GM12872 (cell line): ENCODE measurements at regions not wholly inside any gene's neighbourhood (a gene's known extent, or its start where the extent isn't known, plus 50 kb on each side); places are given as distances from the start of the nearest gene placed in this dataset.

ENCODE experiments used
- TF ChIP-seq, protein P1 (sequence below): IDR thresholded peaks from 3 replicates; pipeline ENCODE4 v1.5.1; 2011; ENCODE audit warnings: low read depth, mild to moderate bottlenecking, low read length, moderate library complexity; ENCODE audit not compliant: insufficient read depth

DNA sequence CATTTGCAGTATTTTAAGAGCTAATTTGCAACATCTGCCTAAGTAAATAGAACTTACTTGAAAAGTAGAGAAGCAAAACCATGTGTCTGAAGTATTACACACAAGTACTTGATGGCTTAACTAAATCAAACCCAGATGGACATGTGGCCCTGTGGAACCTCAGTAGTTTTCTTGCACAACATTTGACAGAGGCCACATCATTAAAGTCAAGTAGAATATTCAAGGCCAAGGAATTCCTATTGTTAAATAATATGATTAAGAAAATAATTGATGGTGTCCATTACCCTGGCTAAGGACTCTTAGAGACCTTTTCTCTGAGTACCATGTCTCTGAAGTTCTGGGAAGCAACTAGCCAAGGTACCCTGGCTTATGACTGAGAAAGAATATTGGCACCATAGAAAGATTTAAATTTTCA lies 135.4 kb upstream of the OTUD4 start:
- TF ChIP-seq, protein P1, sequence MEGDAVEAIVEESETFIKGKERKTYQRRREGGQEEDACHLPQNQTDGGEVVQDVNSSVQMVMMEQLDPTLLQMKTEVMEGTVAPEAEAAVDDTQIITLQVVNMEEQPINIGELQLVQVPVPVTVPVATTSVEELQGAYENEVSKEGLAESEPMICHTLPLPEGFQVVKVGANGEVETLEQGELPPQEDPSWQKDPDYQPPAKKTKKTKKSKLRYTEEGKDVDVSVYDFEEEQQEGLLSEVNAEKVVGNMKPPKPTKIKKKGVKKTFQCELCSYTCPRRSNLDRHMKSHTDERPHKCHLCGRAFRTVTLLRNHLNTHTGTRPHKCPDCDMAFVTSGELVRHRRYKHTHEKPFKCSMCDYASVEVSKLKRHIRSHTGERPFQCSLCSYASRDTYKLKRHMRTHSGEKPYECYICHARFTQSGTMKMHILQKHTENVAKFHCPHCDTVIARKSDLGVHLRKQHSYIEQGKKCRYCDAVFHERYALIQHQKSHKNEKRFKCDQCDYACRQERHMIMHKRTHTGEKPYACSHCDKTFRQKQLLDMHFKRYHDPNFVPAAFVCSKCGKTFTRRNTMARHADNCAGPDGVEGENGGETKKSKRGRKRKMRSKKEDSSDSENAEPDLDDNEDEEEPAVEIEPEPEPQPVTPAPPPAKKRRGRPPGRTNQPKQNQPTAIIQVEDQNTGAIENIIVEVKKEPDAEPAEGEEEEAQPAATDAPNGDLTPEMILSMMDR: no peak

DNA sequence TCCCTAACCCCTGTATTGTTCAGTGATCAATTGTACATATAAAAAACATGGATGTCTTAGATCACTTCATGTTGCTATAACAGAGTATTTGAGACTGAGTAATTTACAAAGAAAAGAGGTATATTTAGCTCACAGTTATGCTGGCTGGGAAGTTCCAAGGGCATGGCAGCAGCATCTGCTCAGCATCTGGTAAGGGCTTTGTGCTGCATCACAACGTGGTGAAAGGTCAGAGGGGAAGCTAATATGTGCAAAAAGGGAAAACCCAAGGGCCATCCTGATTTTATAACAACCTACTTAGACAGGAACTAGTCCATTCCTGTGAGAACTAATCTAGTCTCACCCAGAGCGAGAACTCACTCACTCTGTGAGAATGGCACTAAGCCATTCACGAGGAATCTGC lies 128.2 kb upstream of the OTUD4 start:
- TF ChIP-seq, protein P1: no peak

DNA sequence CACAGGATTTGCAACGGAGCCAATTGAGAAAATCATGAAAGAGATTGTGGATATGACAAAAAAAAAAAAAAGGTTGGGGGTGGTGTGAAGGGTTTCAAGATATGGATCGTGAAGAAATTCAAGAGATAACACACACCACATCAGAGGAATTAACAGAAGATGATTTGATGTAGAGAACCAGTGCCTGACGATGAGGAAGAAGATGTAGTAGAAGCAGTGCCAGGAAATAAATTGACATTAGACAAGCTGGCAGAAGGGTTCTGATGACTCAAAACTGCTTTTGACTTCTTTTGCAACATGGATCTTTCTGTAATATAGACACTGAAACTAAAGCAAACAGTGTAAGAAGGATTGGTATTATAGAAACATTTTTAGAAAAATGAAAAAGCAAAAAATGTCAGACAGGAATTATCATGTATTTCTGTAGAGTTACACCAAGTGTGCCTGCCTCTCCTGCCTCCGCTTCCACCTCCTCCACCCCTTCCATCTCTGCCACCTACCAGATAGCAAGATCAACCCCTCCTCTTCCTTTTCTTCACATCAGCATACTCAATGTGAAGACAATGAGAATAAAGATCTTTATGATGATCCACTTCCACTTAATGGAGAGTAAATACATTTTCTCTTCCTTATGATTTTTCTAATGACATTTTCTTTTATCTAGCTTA lies 127.5 kb upstream of the OTUD4 start:
- TF ChIP-seq, protein P1: no peak

- TF ChIP-seq, protein P1: no peak
Measured at GRCh38 chr4:145307120-145307519, 126.7 kb upstream of the OTUD4 start.

GRCh38 chr4:145302725-145303124 lies 122.3 kb upstream of the OTUD4 start:
- TF ChIP-seq, protein P1: no peak

- TF ChIP-seq, protein P1: no peak
Measured at GRCh38 chr4:145301386-145302080, 121.1 kb upstream of the OTUD4 start.

GRCh38 chr4:145299380-145300076 lies 119.1 kb upstream of the OTUD4 start:
- TF ChIP-seq, protein P1: no peak
